H9 (cell line): ENCODE measurements at regions not wholly inside any gene's neighbourhood (a gene's known extent, or its start where the extent isn't known, plus 50 kb on each side); places are given as distances from the start of the nearest gene placed in this dataset.

Experiments
- DNase-seq: peaks from one replicate; pipeline ENCODE4 v3.0.0-alpha.2; 2017
- H2AFZ ChIP-seq: one replicate; pipeline ENCODE4 v1.6.1; 2013; ENCODE audit warnings: mild to moderate bottlenecking, low read length, control low read depth, moderate library complexity
- H2AK5ac ChIP-seq: 2 replicates; pipeline ENCODE4 v1.6.1; 2013; ENCODE audit warnings: low read length, control low read depth, mixed read lengths; ENCODE audit not compliant: insufficient read length
- H2BK120ac ChIP-seq: one replicate; pipeline ENCODE4 v1.6.1; 2013; ENCODE audit warnings: low read depth, mild to moderate bottlenecking, low read length, control low read depth, inconsistent platforms; ENCODE audit not compliant: poor library complexity, severe bottlenecking
- H2BK12ac ChIP-seq: 2 replicates; pipeline ENCODE4 v1.6.1; 2013; ENCODE audit warnings: low read length, control low read depth, mixed read lengths, low read depth; ENCODE audit not compliant: insufficient read length
- H2BK15ac ChIP-seq: 2 replicates; pipeline ENCODE4 v1.6.1; 2013; ENCODE audit warnings: low read depth, low read length, control low read depth
- H2BK20ac ChIP-seq: one replicate; pipeline ENCODE4 v1.6.1; 2013; ENCODE audit warnings: low read depth, mild to moderate bottlenecking, low read length, control low read depth, inconsistent platforms; ENCODE audit not compliant: poor library complexity, severe bottlenecking
- H2BK5ac ChIP-seq: 2 replicates; pipeline ENCODE4 v1.6.1; 2013; ENCODE audit warnings: low read length, control low read depth, mixed read lengths; ENCODE audit not compliant: insufficient read length
- H3K14ac ChIP-seq: 2 replicates; pipeline ENCODE4 v1.6.1; 2013; ENCODE audit warnings: low read length, control low read depth; ENCODE audit not compliant: insufficient read depth
- H3K18ac ChIP-seq: 2 replicates; pipeline ENCODE4 v1.6.1; 2013; ENCODE audit warnings: low read depth, mild to moderate bottlenecking, mixed read lengths, low read length, control low read depth; ENCODE audit not compliant: insufficient read length
- H3K23ac ChIP-seq: 2 replicates; pipeline ENCODE4 v1.6.1; 2013; ENCODE audit warnings: low read length, control low read depth, mixed read lengths, low read depth; ENCODE audit not compliant: insufficient read length
- H3K23me2 ChIP-seq: 2 replicates; pipeline ENCODE4 v1.6.1; 2013; ENCODE audit warnings: low read depth, mild to moderate bottlenecking, mixed read lengths, low read length, control low read depth; ENCODE audit not compliant: insufficient read length, poor library complexity, severe bottlenecking
- H3K27ac ChIP-seq: 2 replicates; pipeline ENCODE4 v1.5.1; 2013; ENCODE audit warnings: low read length, control low read depth, mixed read lengths, low read depth; ENCODE audit not compliant: insufficient read length
- H3K27me3 ChIP-seq: 2 replicates; pipeline ENCODE4 v1.6.1; 2013; ENCODE audit warnings: low read length, control low read depth, inconsistent platforms; ENCODE audit not compliant: insufficient read depth
- H3K4ac ChIP-seq: 2 replicates; pipeline ENCODE4 v1.6.1; 2013; ENCODE audit warnings: low read depth, mild to moderate bottlenecking, control low read depth, inconsistent platforms, low read length, moderate library complexity
- H3K4me1 ChIP-seq: 2 replicates; pipeline ENCODE4 v1.6.1; 2013; ENCODE audit warnings: low read length, control low read depth, inconsistent platforms; ENCODE audit not compliant: insufficient read depth
- H3K4me2 ChIP-seq: 2 replicates; pipeline ENCODE4 v1.6.1; 2013; ENCODE audit warnings: low read length, control low read depth, mixed read lengths; ENCODE audit not compliant: insufficient read length, insufficient read depth
- H3K56ac ChIP-seq: 2 replicates; pipeline ENCODE4 v1.6.1; 2013; ENCODE audit warnings: low read depth, mild to moderate bottlenecking, mixed read lengths, low read length, control low read depth; ENCODE audit not compliant: insufficient read length
- H3K79me1 ChIP-seq: 2 replicates; pipeline ENCODE4 v1.6.1; 2013; ENCODE audit warnings: low read depth, mild to moderate bottlenecking, moderate library complexity, low read length, control low read depth, inconsistent platforms; ENCODE audit not compliant: insufficient read depth, poor library complexity, severe bottlenecking
- H3K79me2 ChIP-seq: 2 replicates; pipeline ENCODE4 v1.6.1; 2013; ENCODE audit warnings: low read length, control low read depth, inconsistent platforms; ENCODE audit not compliant: insufficient read depth
- H3K9ac ChIP-seq: 2 replicates; pipeline ENCODE4 v1.6.1; 2013; ENCODE audit warnings: low read length, control low read depth, mixed read lengths; ENCODE audit not compliant: insufficient read length; ENCODE audit errors: extremely low read depth
- H3K9me3 ChIP-seq: one replicate; pipeline ENCODE4 v1.6.1; 2013; ENCODE audit warnings: low read depth, low read length, inconsistent platforms; ENCODE audit not compliant: control insufficient read depth
- H3T11ph ChIP-seq: one replicate; pipeline ENCODE4 v1.6.1; 2013; ENCODE audit warnings: mild to moderate bottlenecking, low read length, control low read depth, inconsistent platforms
- H4K20me1 ChIP-seq: one replicate; pipeline ENCODE4 v1.6.1; 2013; ENCODE audit not compliant: control insufficient read depth, insufficient read length, insufficient read depth
- H4K5ac ChIP-seq: 2 replicates; pipeline ENCODE4 v1.6.1; 2013; ENCODE audit warnings: low read depth, mild to moderate bottlenecking, mixed read lengths, low read length, control low read depth; ENCODE audit not compliant: insufficient read length
- H4K8ac ChIP-seq: replicated peaks from 2 replicates; pipeline ENCODE4 v1.6.1; 2013; ENCODE audit warnings: low read length, control low read depth, mixed read lengths, low read depth; ENCODE audit not compliant: insufficient read length
- H4K91ac ChIP-seq: 2 replicates; pipeline ENCODE4 v1.6.1; 2013; ENCODE audit warnings: low read depth, mild to moderate bottlenecking, moderate library complexity, mixed read lengths, low read length, control low read depth; ENCODE audit not compliant: insufficient read length
- H3K27ac Mint-ChIP-seq, 3 experiments: 2 replicates in 2 of 3; 3 replicates in 1 of 3; pipeline ENCODE4 v1.8.0; 2020 to 2021; ENCODE audit warnings: mixed read lengths in 3 of 3, mild to moderate bottlenecking in 1 of 3, moderate library complexity in 1 of 3
- H3K27me3 Mint-ChIP-seq: 2 replicates; pipeline ENCODE4 v1.8.0; 2021; ENCODE audit warnings: low read depth, mild to moderate bottlenecking, moderate library complexity, mixed read lengths
- H3K36me3 Mint-ChIP-seq, 3 experiments: 2 replicates in 2 of 3; 3 replicates in 1 of 3; pipeline ENCODE4 v1.8.0; 2020 to 2021; ENCODE audit warnings: low read depth in 3 of 3, mixed read lengths in 3 of 3; ENCODE audit not compliant: insufficient read depth in 1 of 3
- H3K4me1 Mint-ChIP-seq, 2 experiments: 2 replicates each; pipeline ENCODE4 v1.8.0; 2020; ENCODE audit warnings: mixed read lengths in 2 of 2
- H3K4me3 Mint-ChIP-seq, 2 experiments: 2 replicates in 1 of 2; 3 replicates in 1 of 2; pipeline ENCODE4 v1.8.0; 2020 to 2021; ENCODE audit warnings: mild to moderate bottlenecking in 2 of 2, mixed read lengths in 2 of 2, moderate library complexity in 1 of 2
- H3K9me3 Mint-ChIP-seq, 2 experiments: 2 replicates in 1 of 2; 3 replicates in 1 of 2; pipeline ENCODE4 v1.8.0; 2020; ENCODE audit warnings: mild to moderate bottlenecking in 2 of 2, mixed read lengths in 2 of 2, moderate library complexity in 1 of 2
- WGBS: extraction: QIAGEN DNeasy Blood & Tissue Kit; methylation state at CpG from one replicate; pipeline ENCODE4 v1.1.7; 2013; ENCODE audit warnings: missing lambda C conversion rate, low lambda C conversion rate, mixed read lengths; ENCODE audit not compliant: insufficient read length; ENCODE audit errors: extremely low coverage; 5-methylcytosine and 5-hydroxymethylcytosine counted together
- TF ChIP-seq, protein P1 (sequence below): fragments of 200-600 bp; sonication (generic); conservative IDR thresholded peaks from 3 replicates; pipeline ENCODE4 v1.8.0; 2021; ENCODE audit warnings: antibody characterized with exemption, mild to moderate bottlenecking

DNA sequence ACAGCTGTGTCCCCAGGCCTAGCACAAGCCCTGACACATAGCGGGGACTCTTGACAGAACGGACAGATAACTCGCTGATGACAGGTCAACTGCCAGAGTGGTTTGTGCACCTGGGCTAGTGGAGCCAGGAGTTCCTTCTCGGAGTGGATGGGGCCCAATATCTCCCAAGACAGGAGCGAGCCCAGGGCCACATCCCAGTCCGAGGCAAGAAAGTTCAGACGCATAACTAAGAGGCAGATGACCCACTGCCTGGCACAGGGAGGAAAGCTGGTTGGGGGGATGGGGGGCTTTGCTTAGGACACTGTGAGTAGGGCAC lies 69.6 kb upstream of the ZNF479 start:
- Histone ChIP-seq H3K4me2 (no peak overlapping the region), H4K8ac (no peak overlapping the region), H3K27ac (no peak overlapping the region), H3K9me3 (peaks cover 67% of the 10 kb centered on the region), H3K23ac (no peak overlapping the region), H4K91ac (no peak overlapping the region), H3K79me2 (no peaks in the 10 kb centered on the region), H3K4me1 (no peaks in the 10 kb centered on the region), H2BK120ac (no peak overlapping the region), H4K5ac (no peak overlapping the region), H2BK5ac (no peak overlapping the region), H2BK12ac (no peak overlapping the region), H3K79me1 (no peaks in the 10 kb centered on the region), H4K20me1 (no peaks in the 10 kb centered on the region), H2AK5ac (no peak overlapping the region), H2BK15ac (no peak overlapping the region), H3T11ph (no peak overlapping the region), H3K9ac (no peak overlapping the region), H3K56ac (no peak overlapping the region), H2BK20ac (no peak overlapping the region), H3K27me3 (no peaks in the 10 kb centered on the region), H3K14ac (no peak overlapping the region), H3K18ac (no peak overlapping the region), H2AFZ (no peak overlapping the region), H3K4ac (no peak overlapping the region), H3K23me2 (peaks cover 3% of the 10 kb centered on the region)
- no peak overlapping the region for H3K27ac Mint-ChIP-seq
- H3K4me3 Mint-ChIP-seq = no peak overlapping the region
- TF ChIP-seq, protein P1, sequence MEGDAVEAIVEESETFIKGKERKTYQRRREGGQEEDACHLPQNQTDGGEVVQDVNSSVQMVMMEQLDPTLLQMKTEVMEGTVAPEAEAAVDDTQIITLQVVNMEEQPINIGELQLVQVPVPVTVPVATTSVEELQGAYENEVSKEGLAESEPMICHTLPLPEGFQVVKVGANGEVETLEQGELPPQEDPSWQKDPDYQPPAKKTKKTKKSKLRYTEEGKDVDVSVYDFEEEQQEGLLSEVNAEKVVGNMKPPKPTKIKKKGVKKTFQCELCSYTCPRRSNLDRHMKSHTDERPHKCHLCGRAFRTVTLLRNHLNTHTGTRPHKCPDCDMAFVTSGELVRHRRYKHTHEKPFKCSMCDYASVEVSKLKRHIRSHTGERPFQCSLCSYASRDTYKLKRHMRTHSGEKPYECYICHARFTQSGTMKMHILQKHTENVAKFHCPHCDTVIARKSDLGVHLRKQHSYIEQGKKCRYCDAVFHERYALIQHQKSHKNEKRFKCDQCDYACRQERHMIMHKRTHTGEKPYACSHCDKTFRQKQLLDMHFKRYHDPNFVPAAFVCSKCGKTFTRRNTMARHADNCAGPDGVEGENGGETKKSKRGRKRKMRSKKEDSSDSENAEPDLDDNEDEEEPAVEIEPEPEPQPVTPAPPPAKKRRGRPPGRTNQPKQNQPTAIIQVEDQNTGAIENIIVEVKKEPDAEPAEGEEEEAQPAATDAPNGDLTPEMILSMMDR = no peak
- H3K4me1 Mint-ChIP-seq = no peaks in the 10 kb centered on the region
- no peak for DNase-seq
- H3K27me3 Mint-ChIP-seq = peaks cover 3% of the 10 kb centered on the region
- H3K9me3 Mint-ChIP-seq = peaks cover 51 to 62% of the 10 kb centered on the region in 2 experiments
- WGBS = no CpG with 5 or more reads among the region's 7 CpGs
- peaks cover 2 to 11% (median 5%) of the 10 kb centered on the region in 3 experiments; a peak in 5 of 7 replicates for H3K36me3 Mint-ChIP-seq
